Kidney (tissue), 13 donors: ENCODE measurements at regions not wholly inside any gene's neighbourhood (a gene's known extent, or its start where the extent isn't known, plus 50 kb on each side); places are given as distances from the start of the nearest gene placed in this dataset.

Source experiments
- DNase-seq, 5 donors: peaks; one replicate each; pipeline ENCODE4 v3.0.0-alpha.2; 2013 to 2020
- FAIRE-seq: peaks from 2 replicates; lab custom pipeline; 2012; peaks lifted over from hg19 to GRCh38; lab: Jason Lieb, UNC
- H3K27ac ChIP-seq, 2 donors: one replicate each; pipeline ENCODE4 v1.7.0; 2013; ENCODE audit warnings: low read depth in 2 of 2, low read length in 2 of 2, inconsistent platforms in 1 of 2
- H3K27me3 ChIP-seq: one replicate; pipeline ENCODE4 v1.7.1; 2013; ENCODE audit warnings: low read length, inconsistent platforms; ENCODE audit not compliant: control insufficient read depth, insufficient read depth
- H3K36me3 ChIP-seq, 3 donors: one replicate each; pipeline versions ENCODE4 v1.7.0 to v1.7.1; 2013; ENCODE audit warnings: low read length in 3 of 3, control low read depth in 1 of 3, inconsistent platforms in 1 of 3; ENCODE audit not compliant: insufficient read depth in 3 of 3, control insufficient read depth in 2 of 3
- H3K4me1 ChIP-seq, 3 donors: one replicate each; pipeline versions ENCODE4 v1.7.0 to v1.7.1; 2013; ENCODE audit warnings: low read length in 3 of 3, inconsistent platforms in 1 of 3, low read depth in 1 of 3; ENCODE audit not compliant: control insufficient read depth in 2 of 3, insufficient read depth in 2 of 3
- H3K4me3 ChIP-seq, 3 donors: one replicate each; pipeline versions ENCODE4 v1.7.0 to v1.8.1; 2013; ENCODE audit warnings: low read length in 3 of 3, control low read depth in 1 of 3, inconsistent platforms in 1 of 3
- H3K9ac ChIP-seq, 3 donors: one replicate each; pipeline versions ENCODE4 v1.7.0 to v1.7.1; 2013; ENCODE audit warnings: low read length in 3 of 3, control low read depth in 1 of 3, inconsistent platforms in 1 of 3
- H3K9me3 ChIP-seq, 3 donors: one replicate each; pipeline versions ENCODE4 v1.7.0 to v1.7.1; 2013; ENCODE audit warnings: low read length in 3 of 3, control low read depth in 1 of 3, inconsistent platforms in 1 of 3; ENCODE audit not compliant: control insufficient read depth in 2 of 3, insufficient read depth in 1 of 3
- CTCF ChIP-seq: IDR thresholded peaks from 3 replicates; pipeline ENCODE4 v1.5.1; 2012; ENCODE audit warnings: mild to moderate bottlenecking, moderate library complexity, borderline replicate concordance; ENCODE audit not compliant: insufficient read depth; ENCODE audit errors: extremely low read depth
- intact Hi-C: fragments of 100-400 bp; cut with DNase I; formaldehyde crosslinking; loops from one replicate; pipeline ENCODE4 v1.11.1; 2022
- donor health status: control.
- donor health status: control.
- donor health status: control.
- donor health status: control.
- donor health status: control.
- donor health status: DM: yes; HTN: yes; CAD: no.
- donor health status: Normal renal cell carcinoma (clear cell type).

- Histone ChIP-seq H3K36me3 (no peaks in the 10 kb centered on the region), H3K27ac (no peak overlapping the region), H3K4me1 (no peaks in the 10 kb centered on the region), H3K4me3 (no peak overlapping the region), H3K9ac (no peak overlapping the region), H3K9me3 (no peaks in the 10 kb centered on the region), H3K27me3 (peaks cover 2% of the 10 kb centered on the region)
- no peak for FAIRE-seq
- no peak for TF ChIP-seq CTCF
- intact Hi-C loops: no loop called here
- no peak for DNase-seq
Measured at GRCh38 chr1:90106311-90106710, 111.4 kb downstream of the ZNF326 start.

GRCh38 chr1:90104941-90105538 is 110.1 kb downstream of the ZNF326 start:
- intact Hi-C loops: no loop called here
- TF ChIP-seq CTCF: no peak

GRCh38 chr1:90100566-90100965 is 105.7 kb downstream of the ZNF326 start:
- Histone ChIP-seq H3K27ac (no peak overlapping the region), H3K4me1 (no peaks in the 10 kb centered on the region), H3K36me3 (no peaks in the 10 kb centered on the region), H3K9me3 (no peaks in the 10 kb centered on the region), H3K9ac (no peak overlapping the region), H3K27me3 (no peaks in the 10 kb centered on the region), H3K4me3 (no peak overlapping the region)
- FAIRE-seq (no peak), DNase-seq (no peak)
- intact Hi-C loops: no loop called here
- no peak for TF ChIP-seq CTCF

More at GRCh38 chr1:90104941-90105538, 110.1 kb downstream of the ZNF326 start:
- Histone ChIP-seq H3K27ac (no peak overlapping the region), H3K4me1 (no peaks in the 10 kb centered on the region), H3K9ac (no peak overlapping the region), H3K36me3 (no peaks in the 10 kb centered on the region), H3K9me3 (no peaks in the 10 kb centered on the region), H3K27me3 (peaks cover 2% of the 10 kb centered on the region), H3K4me3 (no peak overlapping the region)
- DNase-seq: peak in 2 of 5 donors; percentile 12 to 25
- FAIRE-seq: no peak

GRCh38 chr1:90092441-90092840 is 97.5 kb downstream of the ZNF326 start:
- no peak for FAIRE-seq
- intact Hi-C loops: no loop called here

More at GRCh38 chr1:90092441-90092840, 97.5 kb downstream of the ZNF326 start:
- H3K27ac ChIP-seq: no peak overlapping the region
- H3K9me3 ChIP-seq: no peaks in the 10 kb centered on the region
- no peak overlapping the region for H3K9ac ChIP-seq
- no peaks in the 10 kb centered on the region for H3K27me3 ChIP-seq
- DNase-seq: no peak
- no peak for TF ChIP-seq CTCF
- no peaks in the 10 kb centered on the region for H3K36me3 ChIP-seq
- H3K4me3 ChIP-seq: no peak overlapping the region
- H3K4me1 ChIP-seq: no peaks in the 10 kb centered on the region
